B cell (primary cell): ENCODE measurements at regions not wholly inside any gene's neighbourhood (a gene's known extent, or its start where the extent isn't known, plus 50 kb on each side); places are given as distances from the start of the nearest gene placed in this dataset.

ENCODE experiments used
- ATAC-seq: fragments of 200-7000 bp; cut with Tn5 transposase; one replicate; pipeline ENCODE4 v1.10.0; 2021; ENCODE audit warnings: low read depth, mild to moderate bottlenecking, moderate number of reproducible peaks, moderate library complexity
- CTCF ChIA-PET: fragments of 350-600 bp; sonication (Branson Sonifier 250); formaldehyde crosslinking; loops from one replicate; lab custom pipeline; 2021; ENCODE audit warnings: antibody characterized with exemption, inconsistent platforms; lab: Charles Lee
- POLR2A ChIA-PET: fragments of 350-600 bp; sonication (Branson Sonifier 250); formaldehyde crosslinking; loops from one replicate; lab custom pipeline; 2021; ENCODE audit warnings: antibody characterized with exemption; lab: Charles Lee
- DNase-seq: peaks from one replicate; pipeline ENCODE4 v3.0.0; 2013
- H2AFZ ChIP-seq: 2 replicates; pipeline ENCODE4 v1.6.1; 2012; ENCODE audit warnings: mild to moderate bottlenecking, low read depth, low read length; ENCODE audit not compliant: insufficient read depth, poor library complexity, severe bottlenecking
- H3K27ac ChIP-seq, 2 donors: 1 replicate in 1 of 2; 2 replicates in 1 of 2; pipeline ENCODE4 v1.5.1; 2012 to 2013; ENCODE audit warnings: low read length in 2 of 2, mild to moderate bottlenecking in 2 of 2, moderate library complexity in 1 of 2
- H3K27me3 ChIP-seq, 4 experiments: fragments of 200-600 bp in 1 of 4; sonication (generic) in 1 of 4; replicated peaks in 1 of 4; 1 replicate in 2 of 4; 2 replicates in 2 of 4; pipeline versions ENCODE4 v1.6.1 to v1.7.0; 2013 to 2016; ENCODE audit warnings: low read length in 3 of 4, mild to moderate bottlenecking in 2 of 4, mixed read lengths in 1 of 4, moderate library complexity in 1 of 4; ENCODE audit not compliant: insufficient read depth in 4 of 4, control insufficient read depth in 3 of 4; ENCODE audit errors: control extremely low read depth in 1 of 4
- H3K36me3 ChIP-seq, 2 experiments: replicated peaks in 1 of 2; 1 replicate in 1 of 2; 2 replicates in 1 of 2; pipeline versions ENCODE4 v1.6.1 to v1.7.1; 2013; ENCODE audit warnings: low read length in 1 of 2; ENCODE audit not compliant: insufficient read depth in 2 of 2, control insufficient read depth in 1 of 2; ENCODE audit errors: control extremely low read depth in 1 of 2, extremely low read depth in 1 of 2
- H3K4me1 ChIP-seq, 2 donors: fragments of 200-600 bp in 1 of 2; sonication (generic) in 1 of 2; 1 replicate in 1 of 2; 2 replicates in 1 of 2; pipeline versions ENCODE4 v1.5.1 to v1.6.1; 2013 to 2017; ENCODE audit warnings: low read length in 2 of 2; ENCODE audit not compliant: control insufficient read depth in 2 of 2, insufficient read depth in 2 of 2
- H3K4me2 ChIP-seq: replicated peaks from 2 replicates; pipeline ENCODE3; 2012; ENCODE audit warnings: mild to moderate bottlenecking, low read depth, low read length; ENCODE audit not compliant: poor library complexity, severe bottlenecking
- H3K4me3 ChIP-seq, 5 experiments: fragments of 200-600 bp in 1 of 5; sonication (generic) in 1 of 5; 1 replicate in 3 of 5; 2 replicates in 2 of 5; pipeline versions ENCODE4 v1.5.1 to v1.7.0; 2011 to 2016; ENCODE audit warnings: low read length in 4 of 5, mild to moderate bottlenecking in 4 of 5, low read depth in 2 of 5, control low read depth in 1 of 5, moderate library complexity in 1 of 5; ENCODE audit not compliant: insufficient read depth in 1 of 5; ENCODE audit errors: control extremely low read depth in 1 of 5, extremely low read depth in 1 of 5
- H3K79me2 ChIP-seq: fragments of 200-600 bp; sonication (generic); one replicate; pipeline ENCODE4 v1.6.0; 2016; ENCODE audit warnings: low read length; ENCODE audit not compliant: control insufficient read depth, insufficient read depth
- H3K9ac ChIP-seq: fragments of 200-600 bp; sonication (generic); 2 replicates; pipeline ENCODE4 v1.6.1; 2017; ENCODE audit warnings: mild to moderate bottlenecking, low read length, moderate library complexity
- H3K9me3 ChIP-seq, 3 donors: one replicate each; pipeline versions ENCODE4 v1.6.1 to v1.7.1; 2013; ENCODE audit warnings: low read length in 2 of 3; ENCODE audit not compliant: control insufficient read depth in 2 of 3, insufficient read depth in 1 of 3; ENCODE audit errors: control extremely low read depth in 1 of 3
- H4K20me1 ChIP-seq: 2 replicates; pipeline ENCODE4 v1.6.0; 2012; ENCODE audit warnings: mild to moderate bottlenecking, low read length; ENCODE audit not compliant: insufficient read depth, control insufficient read depth, poor library complexity, severe bottlenecking
- H3K27ac Mint-ChIP-seq: one replicate; pipeline ENCODE4 v1.8.0; 2021; ENCODE audit warnings: mixed read lengths
- H3K27me3 Mint-ChIP-seq: one replicate; pipeline ENCODE4 v1.8.0; 2021; ENCODE audit warnings: mixed read lengths
- H3K4me1 Mint-ChIP-seq: one replicate; pipeline ENCODE4 v1.8.0; 2021; ENCODE audit warnings: mixed read lengths
- H3K4me3 Mint-ChIP-seq: one replicate; pipeline ENCODE4 v1.8.0; 2021; ENCODE audit warnings: mixed read lengths
- H3K9me3 Mint-ChIP-seq: one replicate; pipeline ENCODE4 v1.8.0; 2022; ENCODE audit warnings: mixed read lengths; ENCODE audit not compliant: insufficient read depth
- EZH2 ChIP-seq: IDR thresholded peaks from 2 replicates; pipeline ENCODE4 v1.6.1; 2012; ENCODE audit warnings: borderline replicate concordance, low read depth, mild to moderate bottlenecking, moderate library complexity, low read length; ENCODE audit not compliant: insufficient read depth, poor library complexity, severe bottlenecking
- WGBS: methylation state at CpG from one replicate; pipeline ENCODE4 v1.1.5; 2013; ENCODE audit warnings: missing lambda C conversion rate; ENCODE audit not compliant: insufficient coverage; 5-methylcytosine and 5-hydroxymethylcytosine counted together
- intact Hi-C: fragments of 100-400 bp; cut with micrococcal nuclease; formaldehyde crosslinking; loops from one replicate; pipeline ENCODE4 v1.10.0; 2022
- TF ChIP-seq, protein P1 (sequence below): fragments of 200-600 bp; IDR thresholded peaks from one replicate; pipeline ENCODE4 v1.8.0; 2022; ENCODE audit warnings: antibody characterized with exemption, mild to moderate bottlenecking

DNA sequence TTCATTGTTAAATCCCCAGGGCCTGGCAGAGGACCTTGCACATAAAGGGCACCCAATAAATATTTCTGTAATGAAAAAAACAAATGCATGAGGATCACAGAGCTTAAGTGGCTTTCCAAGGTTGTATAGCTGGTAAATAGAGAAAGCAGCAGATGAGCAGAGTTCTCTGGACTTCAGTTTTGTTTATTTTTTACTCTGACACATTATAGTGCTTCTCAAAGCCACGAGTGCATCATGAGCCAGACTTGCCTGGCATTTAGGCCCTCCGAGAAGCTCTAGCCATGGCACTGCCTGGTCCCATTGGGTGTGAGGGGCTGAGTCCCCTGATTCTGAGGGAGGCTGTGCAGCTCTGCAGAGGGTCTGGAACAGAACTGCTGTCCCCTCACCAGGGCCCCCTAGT, 87.2 kb upstream of the ZNF32 start:
- Mint-ChIP-seq H3K27me3 (peaks cover 6% of the 10 kb centered on the region), H3K27ac (no peak overlapping the region), H3K4me3 (no peak overlapping the region), H3K4me1 (no peaks in the 10 kb centered on the region), H3K9me3 (no peaks in the 10 kb centered on the region)
- CTCF ChIA-PET = no interaction called here
- H3K9ac ChIP-seq = no peak overlapping the region
- no peaks in the 10 kb centered on the region for H3K79me2 ChIP-seq
- H3K27ac ChIP-seq = no peak overlapping the region
- no peak for DNase-seq
- intact Hi-C loops = no loop called here
- no peak for ATAC-seq
- peaks cover 0 to 3% (median 0%) of the 10 kb centered on the region in 4 experiments for H3K27me3 ChIP-seq
- POLR2A ChIA-PET = no interaction called here
- no peak overlapping the region for H2AFZ ChIP-seq
- no peaks in the 10 kb centered on the region for H4K20me1 ChIP-seq
- no peak overlapping the region for H3K4me2 ChIP-seq
- TF ChIP-seq EZH2 = no peak
- TF ChIP-seq, protein P1, sequence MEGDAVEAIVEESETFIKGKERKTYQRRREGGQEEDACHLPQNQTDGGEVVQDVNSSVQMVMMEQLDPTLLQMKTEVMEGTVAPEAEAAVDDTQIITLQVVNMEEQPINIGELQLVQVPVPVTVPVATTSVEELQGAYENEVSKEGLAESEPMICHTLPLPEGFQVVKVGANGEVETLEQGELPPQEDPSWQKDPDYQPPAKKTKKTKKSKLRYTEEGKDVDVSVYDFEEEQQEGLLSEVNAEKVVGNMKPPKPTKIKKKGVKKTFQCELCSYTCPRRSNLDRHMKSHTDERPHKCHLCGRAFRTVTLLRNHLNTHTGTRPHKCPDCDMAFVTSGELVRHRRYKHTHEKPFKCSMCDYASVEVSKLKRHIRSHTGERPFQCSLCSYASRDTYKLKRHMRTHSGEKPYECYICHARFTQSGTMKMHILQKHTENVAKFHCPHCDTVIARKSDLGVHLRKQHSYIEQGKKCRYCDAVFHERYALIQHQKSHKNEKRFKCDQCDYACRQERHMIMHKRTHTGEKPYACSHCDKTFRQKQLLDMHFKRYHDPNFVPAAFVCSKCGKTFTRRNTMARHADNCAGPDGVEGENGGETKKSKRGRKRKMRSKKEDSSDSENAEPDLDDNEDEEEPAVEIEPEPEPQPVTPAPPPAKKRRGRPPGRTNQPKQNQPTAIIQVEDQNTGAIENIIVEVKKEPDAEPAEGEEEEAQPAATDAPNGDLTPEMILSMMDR = no peak
- no peaks in the 10 kb centered on the region for H3K4me1 ChIP-seq
- 80% methylated on average over 1 of the region's 2 CpGs for WGBS
- H3K4me3 ChIP-seq = no peak overlapping the region
- H3K9me3 ChIP-seq = no peaks in the 10 kb centered on the region
- H3K36me3 ChIP-seq = no peaks in the 10 kb centered on the region

DNA sequence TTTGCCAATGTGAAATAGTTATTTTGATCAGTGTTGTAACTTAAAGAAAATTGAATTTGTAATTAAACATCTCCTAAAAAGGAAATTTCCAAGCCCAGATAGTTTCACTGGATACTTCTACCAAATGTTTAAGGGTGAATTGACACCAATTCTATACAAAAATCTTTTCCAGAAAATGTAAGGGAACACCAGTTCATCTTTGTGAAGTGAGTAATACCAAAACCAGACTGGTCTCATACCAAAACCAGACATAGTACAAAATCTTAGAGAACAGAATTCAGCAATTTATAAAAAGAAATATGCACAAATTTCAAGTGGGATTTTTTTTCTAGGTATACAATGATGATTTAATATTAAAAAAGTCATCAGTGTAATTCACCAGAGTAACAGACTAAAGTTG, 86.0 kb upstream of the ZNF32 start:
- Histone ChIP-seq H3K4me2 (no peak overlapping the region), H3K4me1 (no peaks in the 10 kb centered on the region), H3K4me3 (no peak overlapping the region), H2AFZ (no peak overlapping the region), H3K36me3 (no peaks in the 10 kb centered on the region), H4K20me1 (no peaks in the 10 kb centered on the region), H3K27me3 (peaks cover 0 to 3% (median 0%) of the 10 kb centered on the region in 4 experiments), H3K9ac (no peak overlapping the region), H3K9me3 (peaks cover 0 to 4% (median 0%) of the 10 kb centered on the region in 3 donors), H3K27ac (no peak overlapping the region), H3K79me2 (no peaks in the 10 kb centered on the region)
- Mint-ChIP-seq H3K27me3 (peaks cover 6% of the 10 kb centered on the region), H3K4me1 (no peaks in the 10 kb centered on the region), H3K4me3 (no peak overlapping the region), H3K27ac (no peak overlapping the region), H3K9me3 (peaks cover 6% of the 10 kb centered on the region)
- CTCF ChIA-PET = no interaction called here
- no peak for TF ChIP-seq EZH2
- TF ChIP-seq, protein P1 = no peak
- intact Hi-C loops = no loop called here
- no peak for ATAC-seq
- POLR2A ChIA-PET = no interaction called here
- DNase-seq = no peak
